Stimulated activated CD8-positive, alpha-beta memory T cell treated with anti-CD3 and anti-CD28 coated beads, Interleukin-2, amount 100 ng/mL, for 48 hours (primary cell): ENCODE measurements at regions not wholly inside any gene's neighbourhood (a gene's known extent, or its start where the extent isn't known, plus 50 kb on each side); places are given as distances from the start of the nearest gene placed in this dataset.

Experiments used
- DNase-seq, 2 donors: peaks; one replicate each; pipeline ENCODE4 v3.0.0-alpha.2; 2020; ENCODE audit warnings: low read depth in 2 of 2

DNA sequence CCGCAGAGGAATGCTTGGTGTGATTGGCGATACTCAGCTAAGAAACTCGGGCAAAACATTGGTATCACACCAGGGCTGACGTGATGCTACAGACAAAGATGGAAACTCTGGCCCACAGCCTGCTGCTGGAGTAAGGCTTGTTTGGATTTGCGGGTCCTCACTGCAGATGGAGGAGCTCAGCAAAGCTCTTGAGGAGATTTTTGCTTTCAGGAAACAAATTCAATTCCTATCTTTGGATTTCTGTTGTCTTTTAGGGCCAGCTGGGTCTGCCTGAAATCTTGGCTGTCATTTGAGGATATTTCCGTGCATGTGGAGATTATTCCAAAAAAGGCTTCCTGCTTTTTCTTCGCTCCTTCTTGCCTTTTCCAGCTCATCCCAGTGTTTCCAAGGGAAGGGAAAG is 475.8 kb downstream of the TSN start:
- DNase-seq, result no peak

DNA sequence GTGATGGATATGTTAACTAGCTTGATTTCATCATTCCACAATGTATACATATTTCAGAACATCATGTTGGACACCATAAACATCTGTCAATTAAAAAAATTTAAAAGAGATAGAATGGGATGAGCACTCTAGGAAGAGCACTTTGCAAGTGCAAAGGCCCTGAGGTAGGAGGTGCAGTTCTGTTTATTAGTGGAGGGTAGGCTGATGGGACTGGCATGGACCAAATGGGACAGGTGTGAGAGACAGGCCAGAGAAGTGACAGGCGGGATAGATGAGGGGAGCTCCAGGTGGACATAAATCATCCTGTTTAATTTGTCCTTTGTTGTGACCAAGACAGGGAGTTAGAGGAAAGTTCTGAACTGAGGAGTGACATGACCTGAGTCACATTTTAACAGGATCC is 477.9 kb downstream of the TSN start:
- DNase-seq, result no peak

DNA sequence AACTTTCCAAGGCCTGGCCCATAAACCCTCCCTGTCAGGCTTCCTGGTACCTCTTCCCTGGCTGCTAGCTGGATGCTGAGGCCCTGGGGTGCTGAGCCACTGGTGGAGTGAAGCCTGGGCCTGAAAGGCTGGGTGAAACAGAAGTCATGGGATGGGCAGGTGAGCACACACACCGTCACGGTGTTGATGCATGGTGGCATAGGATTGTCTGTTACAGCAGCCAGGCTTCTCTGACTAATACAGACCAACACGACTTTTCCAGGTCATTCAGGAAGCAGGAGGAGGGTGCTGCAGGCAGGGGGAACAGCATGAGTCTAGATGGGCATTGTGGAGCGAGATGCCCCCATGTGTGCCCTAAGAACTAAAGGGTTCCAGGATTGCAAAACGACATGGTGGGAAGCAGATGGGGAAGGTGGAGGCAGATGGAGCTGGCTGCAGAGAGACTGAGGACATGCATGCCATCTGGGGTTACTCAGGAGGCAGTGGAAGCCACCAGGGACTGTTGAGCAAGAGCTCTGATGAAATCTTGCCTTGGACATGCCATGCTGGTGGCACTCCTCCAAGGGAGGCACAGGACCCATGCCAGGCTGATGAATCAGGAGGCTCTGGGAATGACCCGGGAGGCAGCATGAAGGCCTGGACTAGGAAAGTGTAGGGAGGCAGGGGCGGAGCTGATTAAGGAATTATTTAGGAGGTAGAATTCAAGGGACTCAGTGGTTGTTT is 480.9 kb downstream of the TSN start:
- DNase-seq, result no peak

DNA sequence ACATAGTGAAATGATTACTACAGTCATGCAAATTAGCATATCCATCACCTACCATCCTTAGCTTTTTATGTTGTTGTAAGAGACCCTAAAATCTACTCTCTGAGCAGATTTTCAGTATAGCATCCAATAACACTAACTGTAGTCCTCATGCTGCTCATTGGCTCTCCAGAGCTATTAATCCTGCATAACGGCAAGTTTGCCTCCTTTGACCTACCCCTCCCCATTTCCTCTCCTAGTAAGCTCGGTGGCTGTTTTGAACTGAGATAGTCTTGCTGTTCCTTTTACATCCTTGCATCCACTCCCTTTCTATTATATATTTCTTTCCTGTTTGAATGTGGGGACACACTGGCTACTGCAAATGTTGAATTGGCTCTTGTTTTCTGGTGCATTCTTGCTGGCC is 481.5 kb downstream of the TSN start:
- no peak for DNase-seq

DNA sequence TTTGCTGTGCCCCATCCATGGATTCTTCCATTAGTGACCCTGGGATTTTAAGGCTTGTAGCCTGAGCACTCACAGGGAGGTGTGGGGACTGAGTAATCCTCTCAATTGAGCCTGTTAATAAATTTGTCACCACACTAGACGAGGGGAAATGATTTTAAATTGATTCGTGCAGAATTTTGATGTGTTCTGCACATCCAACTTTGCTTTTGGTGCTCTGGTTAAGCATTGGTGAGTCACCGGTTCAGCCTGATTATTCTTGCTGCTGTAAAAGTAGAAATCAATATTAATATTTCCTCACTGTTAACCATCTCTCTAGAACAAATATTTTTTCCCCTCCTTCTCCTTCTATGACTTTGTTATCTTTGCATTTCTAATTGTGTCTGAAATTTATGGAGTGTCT is 482.0 kb downstream of the TSN start:
- no peak for DNase-seq

DNA sequence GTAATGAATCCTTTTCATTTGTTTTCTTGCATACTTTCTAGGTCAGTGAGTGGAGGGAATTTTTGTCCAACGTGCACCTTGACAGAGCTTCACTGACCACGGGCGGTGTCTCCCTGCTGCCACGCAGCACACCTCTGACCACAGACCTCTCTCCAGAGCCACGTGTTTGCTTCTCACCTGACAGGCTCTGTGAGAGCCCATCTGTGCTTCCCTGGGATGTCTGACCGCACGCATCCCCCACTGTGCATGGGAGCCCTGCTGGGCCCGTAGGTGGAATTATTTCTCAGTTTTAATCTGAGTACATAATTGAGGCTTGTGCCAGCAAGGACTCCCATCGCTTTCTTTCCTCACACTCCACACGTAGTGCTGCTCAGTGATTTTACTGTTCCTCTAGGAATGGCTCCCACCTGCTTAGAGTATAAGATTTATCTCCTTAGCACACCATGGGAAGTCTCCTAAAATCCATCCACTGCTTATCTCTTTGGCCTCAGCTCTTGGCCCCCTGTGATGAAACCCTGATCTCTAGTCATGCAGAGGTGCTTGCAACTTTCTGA is 482.6 kb downstream of the TSN start:
- no peak for DNase-seq

DNA sequence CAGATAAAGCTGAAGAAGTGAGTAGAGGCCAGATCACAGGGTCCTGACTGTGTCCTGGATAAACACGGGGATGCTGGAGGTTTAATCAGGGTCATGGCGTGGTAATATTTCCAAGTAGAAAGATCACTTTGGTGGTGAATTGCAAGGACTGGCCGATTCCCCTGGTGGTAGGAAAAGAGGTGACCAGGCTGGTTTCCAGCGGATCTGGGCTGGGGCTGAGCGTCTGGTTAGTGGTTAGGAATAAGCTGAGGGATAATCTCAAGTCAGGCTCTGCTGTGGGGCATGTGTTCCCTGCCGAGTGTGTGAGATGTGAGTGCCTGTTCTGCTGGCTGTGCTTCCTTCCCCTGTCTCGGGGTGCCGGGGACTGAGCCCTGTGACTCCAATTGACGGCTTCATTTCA is 484.0 kb downstream of the TSN start:
- no peak for DNase-seq

DNA sequence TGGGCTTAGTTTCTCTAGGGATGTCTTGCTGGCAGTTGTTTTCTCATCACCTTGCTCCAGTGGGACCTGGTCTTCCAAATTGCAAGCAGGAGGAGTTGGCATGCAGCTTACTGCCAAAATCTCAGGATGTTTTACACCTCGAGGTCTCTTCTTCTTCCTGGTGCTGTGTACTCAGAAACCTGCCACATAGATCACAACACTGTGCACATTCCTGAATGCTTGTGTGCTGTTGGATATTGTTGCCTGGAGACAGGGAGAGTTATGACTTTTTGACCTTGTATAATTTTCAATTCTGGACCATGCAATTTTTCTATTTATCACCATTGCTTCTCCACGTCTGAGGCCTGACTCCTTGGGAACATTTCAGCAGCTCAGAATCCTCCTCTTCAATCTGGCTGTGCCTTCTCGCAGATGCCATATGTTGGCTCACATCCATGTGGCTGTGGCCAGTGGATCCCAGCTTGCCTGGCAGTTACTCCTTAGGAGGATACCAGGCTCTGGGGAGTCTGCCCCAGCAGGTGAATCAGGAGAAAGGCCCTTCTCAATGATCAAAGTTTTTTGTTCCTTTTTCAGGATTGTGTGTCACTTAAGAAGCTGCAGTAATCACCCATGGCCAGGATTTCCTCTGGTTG is 489.3 kb downstream of the TSN start:
- DNase-seq, result no peak

DNA sequence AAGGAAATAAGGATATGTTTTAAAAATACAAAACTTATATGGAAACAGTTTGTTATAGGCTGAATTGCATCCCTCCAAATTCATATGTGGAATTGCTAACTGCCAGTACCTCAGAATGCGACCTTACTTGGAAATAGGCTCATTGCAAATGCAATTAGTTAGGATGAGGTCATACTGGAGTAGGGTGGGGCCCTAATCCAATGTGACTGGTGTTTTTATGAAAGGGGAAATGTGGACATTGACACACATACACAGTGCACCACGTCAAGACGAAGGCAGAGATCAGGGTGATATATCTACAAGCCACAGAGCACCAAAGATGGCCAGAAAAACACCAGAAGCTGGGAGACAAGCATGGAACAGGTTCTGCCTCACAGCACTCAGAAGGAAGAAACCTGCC is 494.2 kb downstream of the TSN start:
- no peak for DNase-seq

DNA sequence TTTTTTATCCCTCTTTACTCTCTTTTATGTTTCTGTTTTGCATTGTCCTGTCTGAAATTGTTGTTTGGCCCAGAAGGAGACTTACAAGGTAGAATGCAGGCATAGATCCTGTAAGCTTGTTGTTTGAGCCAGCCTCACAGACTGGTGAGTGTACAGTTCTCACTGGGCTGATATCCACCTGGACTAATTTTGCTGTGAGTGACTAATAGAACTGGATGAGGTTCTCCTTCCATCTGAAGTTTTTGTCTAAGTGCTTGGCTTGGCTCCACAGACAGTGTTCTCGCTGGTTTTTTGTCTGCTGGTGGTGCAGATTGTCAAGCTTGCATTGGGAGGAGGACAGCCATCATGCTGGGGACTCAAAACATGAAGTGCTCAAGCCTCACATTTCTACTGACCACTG is 495.7 kb downstream of the TSN start:
- no peak for DNase-seq

DNA sequence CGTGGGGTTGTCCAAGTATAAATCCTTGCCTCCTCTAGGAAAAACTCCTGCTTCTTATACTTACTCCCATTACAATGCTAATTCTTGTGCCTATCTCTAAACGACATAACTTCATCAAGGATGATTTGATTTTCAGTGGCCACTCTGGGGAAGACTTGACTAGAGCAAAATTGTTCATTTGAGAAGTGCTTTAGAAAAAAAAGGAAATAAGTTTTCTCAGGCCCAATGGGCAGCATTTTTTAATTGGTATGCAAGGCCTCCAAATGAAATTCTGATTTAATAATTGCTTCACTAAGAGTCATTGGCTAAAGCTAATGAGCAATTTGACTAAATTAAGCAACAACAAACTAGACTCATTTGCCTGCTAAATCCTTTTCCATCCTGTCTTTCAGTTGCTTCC is 496.1 kb downstream of the TSN start:
- DNase-seq, result no peak

DNA sequence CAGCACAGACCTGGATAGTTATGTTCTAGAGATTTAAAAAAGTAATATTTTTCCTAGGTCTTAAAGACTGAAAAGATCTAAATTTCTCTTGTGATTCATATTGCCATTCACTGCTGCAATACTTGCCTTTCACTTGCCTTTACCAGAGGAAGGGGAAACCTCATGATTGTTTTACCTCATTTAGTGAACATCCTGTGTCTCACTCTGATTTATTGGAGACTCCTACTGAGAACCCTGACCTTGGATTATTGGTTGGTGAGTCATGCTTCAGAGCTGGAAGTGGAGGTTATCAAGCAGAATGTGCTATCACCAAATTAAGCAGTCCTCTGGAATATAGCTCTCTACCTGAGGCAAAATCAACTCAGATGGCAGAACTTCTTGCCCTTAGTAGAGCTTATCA is 500.5 kb downstream of the TSN start:
- DNase-seq, result no peak

DNA sequence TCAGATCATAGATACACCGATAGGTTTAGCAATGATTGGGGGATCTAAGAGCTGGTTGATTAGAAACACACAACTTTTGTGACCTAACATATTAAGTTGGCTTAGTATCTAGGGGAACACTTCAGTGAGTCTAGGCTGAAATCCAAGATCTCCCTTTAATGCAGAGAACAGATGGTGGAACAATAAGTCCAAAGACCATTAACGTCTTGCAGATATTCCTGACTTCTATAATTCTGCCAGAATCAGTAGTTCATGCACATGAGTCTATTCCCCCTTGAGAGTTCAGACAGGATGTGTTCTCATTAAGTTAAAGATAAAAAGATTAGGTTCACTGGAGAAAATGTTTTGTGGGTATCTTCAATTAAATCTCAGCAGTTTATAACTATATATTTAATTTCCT is 506.5 kb downstream of the TSN start:
- DNase-seq, result no peak

DNA sequence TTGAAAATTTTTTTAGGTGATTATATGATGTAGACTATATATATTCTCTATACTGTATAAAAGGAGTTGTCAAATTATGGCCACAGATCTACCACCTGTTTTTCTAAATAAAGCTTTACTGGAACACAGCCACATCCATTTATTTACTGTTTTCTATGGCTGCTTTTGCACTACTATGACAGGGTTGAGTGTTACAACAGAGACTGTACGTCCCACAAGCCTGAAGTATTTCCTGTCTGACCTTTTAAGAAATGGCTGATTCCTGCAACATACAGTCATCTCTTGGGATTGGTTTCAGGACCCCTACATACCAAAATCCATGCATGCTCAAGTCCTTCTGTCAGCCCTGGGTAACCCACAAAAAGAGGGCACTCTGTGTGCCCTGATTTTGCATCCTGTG is 508.3 kb downstream of the TSN start:
- DNase-seq, result no peak

DNA sequence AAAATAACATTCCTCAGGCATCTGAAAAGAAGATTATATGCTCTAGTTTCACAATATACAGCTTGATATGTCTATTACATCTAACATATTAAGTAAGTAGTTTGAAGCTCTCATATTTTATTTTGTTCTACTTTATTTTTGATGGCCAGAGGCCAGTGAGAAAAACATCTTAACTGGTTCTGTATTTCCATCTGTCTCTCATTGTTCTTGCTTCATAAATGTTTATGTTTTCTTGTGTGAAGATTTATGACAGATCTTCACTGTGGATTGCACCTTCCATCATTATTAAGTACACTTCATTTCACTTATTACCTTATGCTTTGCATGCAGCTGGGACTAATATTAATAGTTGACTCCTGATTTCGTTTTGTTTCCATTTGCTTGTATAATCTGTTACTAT is 511.2 kb downstream of the TSN start:
- DNase-seq, result no peak

DNA sequence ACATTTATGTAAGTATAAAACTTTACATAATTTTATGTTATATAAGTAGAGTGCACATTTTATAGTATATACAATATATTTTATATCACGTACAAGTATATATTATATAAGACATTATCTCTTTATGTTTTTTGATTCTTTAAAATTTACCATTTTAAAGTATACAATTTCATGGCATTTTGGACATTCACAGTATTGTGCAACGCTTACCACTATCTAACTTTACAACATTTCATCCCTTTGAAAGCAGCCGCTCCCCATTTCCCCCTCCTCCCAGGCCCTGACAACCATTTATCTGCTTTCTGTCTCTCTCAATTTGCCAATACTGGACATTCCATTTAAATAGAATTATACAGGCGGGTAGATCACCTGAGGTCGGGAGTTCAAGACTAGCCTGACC is 512.5 kb downstream of the TSN start:
- DNase-seq, result no peak

DNA sequence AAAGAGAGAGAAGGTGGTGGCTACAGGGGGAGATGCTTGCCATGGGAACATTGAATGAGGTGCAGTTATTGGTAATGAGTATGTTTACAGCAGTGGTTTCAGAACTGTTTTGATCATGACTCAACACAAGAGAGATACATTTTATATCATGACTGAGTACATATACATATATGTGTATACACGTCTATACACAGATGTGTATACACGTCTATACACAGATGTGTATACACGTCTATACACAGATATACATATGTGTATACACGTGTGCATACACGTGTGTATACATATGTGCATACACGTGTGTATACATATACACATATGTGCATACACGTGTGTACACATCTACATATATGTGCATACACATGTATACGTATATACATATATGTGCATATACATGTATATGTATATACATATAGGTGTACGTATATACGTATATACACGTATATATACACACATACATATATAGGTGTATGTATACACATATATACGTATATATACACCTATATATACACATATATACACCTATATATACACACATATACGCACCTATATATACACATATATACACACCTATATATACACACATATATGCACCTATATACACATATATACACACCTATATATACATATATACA is 518.5 kb downstream of the TSN start:
- no peak for DNase-seq

DNA sequence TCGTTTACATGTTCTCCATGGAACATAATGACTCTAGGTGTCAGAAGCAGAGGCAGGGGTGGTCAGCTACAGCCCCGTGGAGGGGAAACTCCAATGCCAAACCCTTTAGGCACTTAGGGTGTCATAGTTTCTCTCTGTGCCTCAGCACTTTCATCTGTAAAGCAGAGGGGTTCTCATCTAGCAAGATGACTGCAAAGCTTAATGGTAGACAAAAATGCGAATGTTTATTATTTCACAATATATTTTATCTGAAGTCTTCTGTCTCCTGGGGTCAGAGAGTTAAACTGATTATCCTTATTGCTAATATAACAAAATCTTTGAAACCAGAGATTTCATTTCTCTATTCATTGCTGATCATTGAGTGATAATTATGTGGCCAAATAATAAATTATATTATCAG is 522.5 kb downstream of the TSN start:
- no peak for DNase-seq

DNA sequence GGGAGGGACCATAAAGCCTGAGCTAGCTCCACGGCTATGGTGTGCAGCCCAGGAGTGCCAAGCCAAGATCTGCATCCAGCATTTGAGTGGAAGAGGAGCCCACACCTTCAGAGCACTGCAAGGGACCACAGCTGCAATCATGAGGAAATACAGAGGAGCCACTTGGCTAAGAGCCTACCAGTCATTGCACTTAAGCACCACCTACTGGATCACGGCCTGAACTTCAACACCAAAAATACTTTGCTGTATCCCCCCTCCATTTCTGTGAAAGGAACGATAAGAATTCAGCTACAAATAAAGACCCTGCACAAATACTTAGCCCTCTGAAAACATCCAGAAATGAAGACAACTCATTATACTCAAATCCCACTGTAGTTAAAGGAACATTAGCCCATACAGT is 545.3 kb downstream of the TSN start:
- DNase-seq, result no peak

DNA sequence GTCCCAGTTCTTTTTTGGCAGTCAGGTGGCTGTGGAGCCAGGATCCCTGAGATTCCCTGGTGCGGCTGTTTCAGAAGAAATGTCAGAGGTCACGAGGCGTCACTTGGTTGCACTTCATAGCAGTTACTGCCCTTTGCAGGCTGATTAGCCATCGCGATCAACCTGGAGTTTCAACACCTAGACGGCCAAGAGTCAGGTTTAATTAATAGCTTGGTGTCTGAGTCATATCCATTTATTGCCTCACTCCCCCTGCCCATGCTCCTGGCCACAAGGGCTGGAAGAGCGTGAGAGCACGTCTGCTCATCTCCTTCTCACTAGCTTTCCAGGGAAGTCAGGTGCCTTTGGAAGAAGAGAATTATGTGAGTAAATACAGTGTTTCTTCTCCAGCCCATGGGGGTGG is 552.3 kb downstream of the TSN start:
- no peak for DNase-seq

DNA sequence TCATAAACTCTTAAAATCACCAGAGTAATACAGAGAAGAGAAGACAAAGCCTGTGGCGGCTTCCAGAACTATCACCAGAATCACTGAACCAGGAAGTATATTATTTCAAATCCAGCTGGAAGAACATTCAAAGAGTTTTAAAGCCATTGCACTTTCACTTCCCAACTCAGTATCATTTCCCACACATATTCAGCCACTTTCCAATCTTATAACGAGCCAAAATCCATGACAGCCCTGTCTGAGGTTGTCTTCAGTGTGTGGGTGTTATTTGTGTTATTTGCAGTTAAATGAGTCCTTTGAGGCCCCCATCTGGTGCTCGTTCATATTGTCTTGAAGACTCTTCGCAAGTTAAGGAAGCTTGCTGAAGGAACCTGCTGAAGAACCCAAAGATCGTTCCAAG is 559.9 kb downstream of the TSN start:
- DNase-seq, result no peak

DNA sequence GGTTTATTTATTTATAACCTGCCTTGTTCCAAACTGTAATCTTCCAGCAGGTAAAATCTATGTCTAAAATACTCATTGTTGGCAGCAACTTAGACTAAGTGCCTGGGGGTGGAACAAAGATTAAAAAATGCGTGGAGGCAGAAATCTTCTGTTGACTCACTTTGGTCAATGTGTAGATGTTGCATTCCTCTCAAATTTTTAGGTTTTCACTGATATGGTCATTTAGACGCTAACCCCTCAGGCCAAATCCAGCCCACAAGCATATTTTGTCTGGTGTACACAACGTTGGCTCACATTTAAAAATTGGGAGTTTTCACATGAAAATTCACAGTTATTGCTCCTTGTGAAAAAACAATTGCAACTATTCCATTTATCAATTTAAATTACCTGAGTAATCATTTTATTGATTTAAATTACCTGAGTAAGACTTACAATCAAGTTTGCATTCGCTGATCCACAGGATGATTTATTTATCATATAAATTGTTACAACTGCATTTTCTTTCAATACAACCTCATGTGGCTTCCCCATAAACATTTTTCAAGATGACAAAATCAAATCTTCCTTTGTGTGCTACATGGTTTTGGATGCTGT is 564.2 kb downstream of the TSN start:
- DNase-seq, result no peak

DNA sequence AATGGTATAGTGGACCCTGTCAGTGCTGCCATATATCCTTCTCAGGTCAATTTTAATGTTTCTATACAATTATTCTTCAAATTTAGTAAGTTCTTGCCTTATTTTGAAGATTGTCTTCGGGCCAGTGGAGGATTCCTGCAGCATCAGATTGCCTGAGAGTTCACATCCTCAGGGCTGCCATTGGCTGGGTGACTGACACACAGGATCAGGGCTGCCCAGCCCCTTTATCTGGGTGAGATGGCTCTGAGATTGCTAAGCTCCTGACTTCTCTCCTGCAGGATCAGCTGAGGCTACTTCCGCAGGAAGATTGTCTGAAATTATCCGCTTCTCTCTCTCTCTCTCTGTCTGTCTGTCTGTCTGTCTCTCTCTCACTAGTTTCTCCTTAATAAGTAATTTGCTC is 567.4 kb downstream of the TSN start:
- no peak for DNase-seq
